B cell (primary cell): ENCODE measurements at regions not wholly inside any gene's neighbourhood (a gene's known extent, or its start where the extent isn't known, plus 50 kb on each side); places are given as distances from the start of the nearest gene placed in this dataset.

Source experiments
- ATAC-seq: fragments of 200-7000 bp; cut with Tn5 transposase; one replicate; pipeline ENCODE4 v1.10.0; 2021; ENCODE audit warnings: low read depth, mild to moderate bottlenecking, moderate number of reproducible peaks, moderate library complexity
- CTCF ChIA-PET: fragments of 350-600 bp; sonication (Branson Sonifier 250); formaldehyde crosslinking; loops from one replicate; lab custom pipeline; 2021; ENCODE audit warnings: antibody characterized with exemption, inconsistent platforms; lab: Charles Lee
- POLR2A ChIA-PET: fragments of 350-600 bp; sonication (Branson Sonifier 250); formaldehyde crosslinking; loops from one replicate; lab custom pipeline; 2021; ENCODE audit warnings: antibody characterized with exemption; lab: Charles Lee
- DNase-seq: peaks from one replicate; pipeline ENCODE4 v3.0.0; 2013
- H2AFZ ChIP-seq: 2 replicates; pipeline ENCODE4 v1.6.1; 2012; ENCODE audit warnings: mild to moderate bottlenecking, low read depth, low read length; ENCODE audit not compliant: insufficient read depth, poor library complexity, severe bottlenecking
- H3K27ac ChIP-seq, 2 donors: 1 replicate in 1 of 2; 2 replicates in 1 of 2; pipeline ENCODE4 v1.5.1; 2012 to 2013; ENCODE audit warnings: low read length in 2 of 2, mild to moderate bottlenecking in 2 of 2, moderate library complexity in 1 of 2
- H3K27me3 ChIP-seq, 4 experiments: fragments of 200-600 bp in 1 of 4; sonication (generic) in 1 of 4; replicated peaks in 1 of 4; 1 replicate in 2 of 4; 2 replicates in 2 of 4; pipeline versions ENCODE4 v1.6.1 to v1.7.0; 2013 to 2016; ENCODE audit warnings: low read length in 3 of 4, mild to moderate bottlenecking in 2 of 4, mixed read lengths in 1 of 4, moderate library complexity in 1 of 4; ENCODE audit not compliant: insufficient read depth in 4 of 4, control insufficient read depth in 3 of 4; ENCODE audit errors: control extremely low read depth in 1 of 4
- H3K36me3 ChIP-seq, 2 experiments: replicated peaks in 1 of 2; 1 replicate in 1 of 2; 2 replicates in 1 of 2; pipeline versions ENCODE4 v1.6.1 to v1.7.1; 2013; ENCODE audit warnings: low read length in 1 of 2; ENCODE audit not compliant: insufficient read depth in 2 of 2, control insufficient read depth in 1 of 2; ENCODE audit errors: control extremely low read depth in 1 of 2, extremely low read depth in 1 of 2
- H3K4me1 ChIP-seq, 2 donors: fragments of 200-600 bp in 1 of 2; sonication (generic) in 1 of 2; 1 replicate in 1 of 2; 2 replicates in 1 of 2; pipeline versions ENCODE4 v1.5.1 to v1.6.1; 2013 to 2017; ENCODE audit warnings: low read length in 2 of 2; ENCODE audit not compliant: control insufficient read depth in 2 of 2, insufficient read depth in 2 of 2
- H3K4me2 ChIP-seq: replicated peaks from 2 replicates; pipeline ENCODE3; 2012; ENCODE audit warnings: mild to moderate bottlenecking, low read depth, low read length; ENCODE audit not compliant: poor library complexity, severe bottlenecking
- H3K4me3 ChIP-seq, 5 experiments: fragments of 200-600 bp in 1 of 5; sonication (generic) in 1 of 5; 1 replicate in 3 of 5; 2 replicates in 2 of 5; pipeline versions ENCODE4 v1.5.1 to v1.7.0; 2011 to 2016; ENCODE audit warnings: low read length in 4 of 5, mild to moderate bottlenecking in 4 of 5, low read depth in 2 of 5, control low read depth in 1 of 5, moderate library complexity in 1 of 5; ENCODE audit not compliant: insufficient read depth in 1 of 5; ENCODE audit errors: control extremely low read depth in 1 of 5, extremely low read depth in 1 of 5
- H3K79me2 ChIP-seq: fragments of 200-600 bp; sonication (generic); one replicate; pipeline ENCODE4 v1.6.0; 2016; ENCODE audit warnings: low read length; ENCODE audit not compliant: control insufficient read depth, insufficient read depth
- H3K9ac ChIP-seq: fragments of 200-600 bp; sonication (generic); 2 replicates; pipeline ENCODE4 v1.6.1; 2017; ENCODE audit warnings: mild to moderate bottlenecking, low read length, moderate library complexity
- H3K9me3 ChIP-seq, 3 donors: one replicate each; pipeline versions ENCODE4 v1.6.1 to v1.7.1; 2013; ENCODE audit warnings: low read length in 2 of 3; ENCODE audit not compliant: control insufficient read depth in 2 of 3, insufficient read depth in 1 of 3; ENCODE audit errors: control extremely low read depth in 1 of 3
- H4K20me1 ChIP-seq: 2 replicates; pipeline ENCODE4 v1.6.0; 2012; ENCODE audit warnings: mild to moderate bottlenecking, low read length; ENCODE audit not compliant: insufficient read depth, control insufficient read depth, poor library complexity, severe bottlenecking
- H3K27ac Mint-ChIP-seq: one replicate; pipeline ENCODE4 v1.8.0; 2021; ENCODE audit warnings: mixed read lengths
- H3K27me3 Mint-ChIP-seq: one replicate; pipeline ENCODE4 v1.8.0; 2021; ENCODE audit warnings: mixed read lengths
- H3K4me1 Mint-ChIP-seq: one replicate; pipeline ENCODE4 v1.8.0; 2021; ENCODE audit warnings: mixed read lengths
- H3K4me3 Mint-ChIP-seq: one replicate; pipeline ENCODE4 v1.8.0; 2021; ENCODE audit warnings: mixed read lengths
- H3K9me3 Mint-ChIP-seq: one replicate; pipeline ENCODE4 v1.8.0; 2022; ENCODE audit warnings: mixed read lengths; ENCODE audit not compliant: insufficient read depth
- EZH2 ChIP-seq: IDR thresholded peaks from 2 replicates; pipeline ENCODE4 v1.6.1; 2012; ENCODE audit warnings: borderline replicate concordance, low read depth, mild to moderate bottlenecking, moderate library complexity, low read length; ENCODE audit not compliant: insufficient read depth, poor library complexity, severe bottlenecking
- WGBS: methylation state at CpG from one replicate; pipeline ENCODE4 v1.1.5; 2013; ENCODE audit warnings: missing lambda C conversion rate; ENCODE audit not compliant: insufficient coverage; 5-methylcytosine and 5-hydroxymethylcytosine counted together
- intact Hi-C: fragments of 100-400 bp; cut with micrococcal nuclease; formaldehyde crosslinking; loops from one replicate; pipeline ENCODE4 v1.10.0; 2022
- TF ChIP-seq, protein P1 (sequence below): fragments of 200-600 bp; IDR thresholded peaks from one replicate; pipeline ENCODE4 v1.8.0; 2022; ENCODE audit warnings: antibody characterized with exemption, mild to moderate bottlenecking

DNA sequence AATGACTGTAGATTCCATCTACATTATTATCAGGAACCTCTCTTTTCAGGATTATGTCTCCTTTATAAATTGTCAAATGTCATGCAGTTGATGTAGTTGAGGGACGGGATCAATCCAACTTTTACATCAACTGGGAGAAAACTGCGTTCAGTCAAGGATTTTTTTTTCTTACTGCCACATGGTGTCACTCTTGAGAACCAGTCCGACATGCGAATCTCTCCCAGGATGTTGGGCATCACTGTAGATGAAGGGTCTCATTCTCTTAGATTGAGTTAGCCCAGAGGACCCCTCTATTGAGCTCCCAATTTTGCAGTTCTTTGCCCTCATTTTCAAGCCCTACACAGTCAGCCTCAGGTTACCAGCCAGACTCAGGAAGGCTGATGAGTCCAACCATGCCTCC lies 120.3 kb upstream of the PTPRZ1 start:
- Mint-ChIP-seq H3K27me3 (peaks cover 30% of the 10 kb centered on the region), H3K27ac (no peak overlapping the region), H3K4me1 (no peaks in the 10 kb centered on the region), H3K9me3 (no peaks in the 10 kb centered on the region), H3K4me3 (no peak overlapping the region)
- no peak overlapping the region for H3K9ac ChIP-seq
- no peaks in the 10 kb centered on the region for H3K36me3 ChIP-seq
- CTCF ChIA-PET: no interaction called here
- H3K79me2 ChIP-seq: no peaks in the 10 kb centered on the region
- no peaks in the 10 kb centered on the region for H3K4me1 ChIP-seq
- ATAC-seq (no peak), DNase-seq (no peak)
- H3K27me3 ChIP-seq: no peaks in the 10 kb centered on the region
- H2AFZ ChIP-seq: no peak overlapping the region
- POLR2A ChIA-PET: no interaction called here
- no peaks in the 10 kb centered on the region for H4K20me1 ChIP-seq
- no peak for TF ChIP-seq EZH2
- TF ChIP-seq, protein P1, sequence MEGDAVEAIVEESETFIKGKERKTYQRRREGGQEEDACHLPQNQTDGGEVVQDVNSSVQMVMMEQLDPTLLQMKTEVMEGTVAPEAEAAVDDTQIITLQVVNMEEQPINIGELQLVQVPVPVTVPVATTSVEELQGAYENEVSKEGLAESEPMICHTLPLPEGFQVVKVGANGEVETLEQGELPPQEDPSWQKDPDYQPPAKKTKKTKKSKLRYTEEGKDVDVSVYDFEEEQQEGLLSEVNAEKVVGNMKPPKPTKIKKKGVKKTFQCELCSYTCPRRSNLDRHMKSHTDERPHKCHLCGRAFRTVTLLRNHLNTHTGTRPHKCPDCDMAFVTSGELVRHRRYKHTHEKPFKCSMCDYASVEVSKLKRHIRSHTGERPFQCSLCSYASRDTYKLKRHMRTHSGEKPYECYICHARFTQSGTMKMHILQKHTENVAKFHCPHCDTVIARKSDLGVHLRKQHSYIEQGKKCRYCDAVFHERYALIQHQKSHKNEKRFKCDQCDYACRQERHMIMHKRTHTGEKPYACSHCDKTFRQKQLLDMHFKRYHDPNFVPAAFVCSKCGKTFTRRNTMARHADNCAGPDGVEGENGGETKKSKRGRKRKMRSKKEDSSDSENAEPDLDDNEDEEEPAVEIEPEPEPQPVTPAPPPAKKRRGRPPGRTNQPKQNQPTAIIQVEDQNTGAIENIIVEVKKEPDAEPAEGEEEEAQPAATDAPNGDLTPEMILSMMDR: no peak
- 17% methylated on average over 2 of the region's 4 CpGs for WGBS
- H3K9me3 ChIP-seq: no peaks in the 10 kb centered on the region
- no peak overlapping the region for H3K4me3 ChIP-seq
- H3K27ac ChIP-seq: no peak overlapping the region
- H3K4me2 ChIP-seq: no peak overlapping the region
- intact Hi-C loops: no loop called here

DNA sequence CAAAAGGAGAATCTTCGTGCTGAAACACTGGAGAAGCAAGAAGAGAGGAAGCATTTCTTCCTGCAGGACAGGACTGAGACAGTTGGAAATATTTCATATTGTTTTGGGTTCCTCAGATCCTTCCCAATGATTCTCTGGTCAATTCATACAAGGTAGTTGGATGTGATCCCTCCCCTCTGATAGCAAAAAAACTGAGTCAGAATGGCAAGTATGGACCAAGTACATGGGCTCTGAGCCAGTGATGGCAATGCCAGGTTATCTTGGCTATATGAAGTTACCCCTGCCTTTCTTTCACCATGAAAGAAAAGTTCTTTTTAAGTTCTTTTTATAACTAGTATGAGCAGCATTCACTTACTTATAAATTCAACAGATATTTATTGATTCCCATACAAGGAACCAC lies 124.4 kb upstream of the PTPRZ1 start:
- Mint-ChIP-seq H3K4me1 (no peaks in the 10 kb centered on the region), H3K4me3 (no peak overlapping the region), H3K27ac (no peak overlapping the region), H3K27me3 (peaks cover 22% of the 10 kb centered on the region), H3K9me3 (no peaks in the 10 kb centered on the region)
- Histone ChIP-seq H3K36me3 (no peaks in the 10 kb centered on the region), H3K27me3 (no peaks in the 10 kb centered on the region), H3K9ac (no peak overlapping the region), H3K9me3 (no peaks in the 10 kb centered on the region), H3K4me3 (no peak overlapping the region), H3K27ac (no peak overlapping the region), H3K79me2 (no peaks in the 10 kb centered on the region), H4K20me1 (no peaks in the 10 kb centered on the region), H2AFZ (no peak overlapping the region), H3K4me1 (no peaks in the 10 kb centered on the region), H3K4me2 (no peak overlapping the region)
- DNase-seq (no peak), ATAC-seq (no peak)
- WGBS: no CpG with 5 or more reads among the region's 1 CpG
- POLR2A ChIA-PET: no interaction called here
- no peak for TF ChIP-seq EZH2
- TF ChIP-seq, protein P1: no peak
- CTCF ChIA-PET: no interaction called here
- intact Hi-C loops: no loop called here
